Astrocyte (in vitro differentiated cells and primary cell): ENCODE measurements at regions not wholly inside any gene's neighbourhood (a gene's known extent, or its start where the extent isn't known, plus 50 kb on each side); places are given as distances from the start of the nearest gene placed in this dataset.

Experiments
- DNase-seq: peaks from one replicate; pipeline ENCODE4 v3.0.0-alpha.2; 2010; ENCODE audit warnings: low read depth
- FAIRE-seq: peaks from 2 replicates; lab custom pipeline; 2011; peaks lifted over from hg19 to GRCh38; lab: Jason Lieb, UNC
- H2AFZ ChIP-seq: 2 replicates; pipeline ENCODE4 v1.6.0; 2012; ENCODE audit warnings: low read depth, low read length, inconsistent platforms
- H3K27ac ChIP-seq: 2 replicates; pipeline ENCODE4 v1.5.1; 2011; ENCODE audit warnings: low read depth, low read length, inconsistent platforms
- H3K27me3 ChIP-seq: 2 replicates; pipeline ENCODE4 v1.6.0; 2011; ENCODE audit warnings: low read length, inconsistent platforms; ENCODE audit not compliant: insufficient read depth
- H3K36me3 ChIP-seq: 2 replicates; pipeline ENCODE4 v1.5.1; 2011; ENCODE audit warnings: low read length, inconsistent platforms; ENCODE audit not compliant: insufficient read depth
- H3K4me1 ChIP-seq: 2 replicates; pipeline ENCODE4 v1.5.1; 2011; ENCODE audit warnings: low read length, inconsistent platforms; ENCODE audit not compliant: insufficient read depth
- H3K4me2 ChIP-seq: 2 replicates; pipeline ENCODE4 v1.6.0; 2012; ENCODE audit warnings: low read length, inconsistent platforms
- H3K4me3 ChIP-seq: 2 replicates; pipeline ENCODE4 v1.5.1; 2011; ENCODE audit warnings: low read depth, mild to moderate bottlenecking, low read length, inconsistent platforms; ENCODE audit not compliant: insufficient read depth
- H3K79me2 ChIP-seq: 2 replicates; pipeline ENCODE4 v1.6.0; 2012; ENCODE audit warnings: mild to moderate bottlenecking, low read length, inconsistent platforms; ENCODE audit not compliant: insufficient read depth
- H3K9ac ChIP-seq: 2 replicates; pipeline ENCODE4 v1.6.0; 2012; ENCODE audit warnings: mild to moderate bottlenecking, low read length, inconsistent platforms
- H3K9me3 ChIP-seq: 2 replicates; pipeline ENCODE4 v1.5.1; 2012; ENCODE audit warnings: low read depth, mild to moderate bottlenecking, low read length, inconsistent platforms; ENCODE audit not compliant: insufficient read depth
- H4K20me1 ChIP-seq: 2 replicates; pipeline ENCODE4 v1.6.0; 2012; ENCODE audit warnings: low read length, inconsistent platforms; ENCODE audit not compliant: insufficient read depth
- H3K27ac Mint-ChIP-seq: one replicate; pipeline ENCODE4 v1.8.0; 2021; ENCODE audit warnings: mild to moderate bottlenecking, mixed read lengths; ENCODE audit not compliant: unreplicated experiment
- H3K27me3 Mint-ChIP-seq: one replicate; pipeline ENCODE4 v1.8.0; 2021; ENCODE audit warnings: low read depth, mixed read lengths; ENCODE audit not compliant: unreplicated experiment
- H3K36me3 Mint-ChIP-seq: one replicate; pipeline ENCODE4 v1.8.0; 2021; ENCODE audit warnings: low read depth, mixed read lengths; ENCODE audit not compliant: unreplicated experiment
- H3K4me1 Mint-ChIP-seq: one replicate; pipeline ENCODE4 v1.8.0; 2021; ENCODE audit warnings: low read depth, mixed read lengths; ENCODE audit not compliant: unreplicated experiment
- H3K4me3 Mint-ChIP-seq: one replicate; pipeline ENCODE4 v1.8.0; 2021; ENCODE audit warnings: mild to moderate bottlenecking, moderate library complexity, mixed read lengths; ENCODE audit not compliant: unreplicated experiment
- H3K9me3 Mint-ChIP-seq: one replicate; pipeline ENCODE4 v1.8.0; 2021; ENCODE audit warnings: mild to moderate bottlenecking, mixed read lengths; ENCODE audit not compliant: unreplicated experiment
- CTCF ChIP-seq: IDR thresholded peaks from 2 replicates; pipeline ENCODE4 v1.5.1; 2011; ENCODE audit warnings: low read depth, mild to moderate bottlenecking, inconsistent platforms, low read length, moderate library complexity; ENCODE audit not compliant: insufficient read depth
- EZH2 ChIP-seq: IDR thresholded peaks from 2 replicates; pipeline ENCODE4 v1.6.1; 2012; ENCODE audit warnings: mild to moderate bottlenecking, low read length, inconsistent platforms; ENCODE audit not compliant: insufficient read depth

- no peak overlapping the region for H2AFZ ChIP-seq
- no peaks in the 10 kb centered on the region for H3K9me3 ChIP-seq
- FAIRE-seq (no peak), DNase-seq (no peak)
- Mint-ChIP-seq H3K9me3 (no peaks in the 10 kb centered on the region), H3K36me3 (no peaks in the 10 kb centered on the region), H3K4me3 (no peak overlapping the region), H3K27ac (no peak overlapping the region), H3K27me3 (no peaks in the 10 kb centered on the region), H3K4me1 (no peaks in the 10 kb centered on the region)
- TF ChIP-seq CTCF (no peak), EZH2 (no peak)
- no peak overlapping the region for H3K9ac ChIP-seq
- H3K27ac ChIP-seq = no peak overlapping the region
- H3K27me3 ChIP-seq = no peaks in the 10 kb centered on the region
- H3K36me3 ChIP-seq = no peaks in the 10 kb centered on the region
- H3K79me2 ChIP-seq = no peaks in the 10 kb centered on the region
- no peaks in the 10 kb centered on the region for H3K4me1 ChIP-seq
- H3K4me2 ChIP-seq = no peak overlapping the region
- H4K20me1 ChIP-seq = no peaks in the 10 kb centered on the region
- H3K4me3 ChIP-seq = no peak overlapping the region
Measured at GRCh38 chr12:88880051-88880450, 299.8 kb upstream of the KITLG start.

- no peaks in the 10 kb centered on the region for H3K36me3 ChIP-seq
- H3K9ac ChIP-seq = no peak overlapping the region
- TF ChIP-seq CTCF = no peak
- no peak for TF ChIP-seq EZH2
- H3K27me3 ChIP-seq = no peaks in the 10 kb centered on the region
- no peak overlapping the region for H3K27ac Mint-ChIP-seq
- FAIRE-seq = no peak
- H3K4me1 ChIP-seq = no peaks in the 10 kb centered on the region
- H2AFZ ChIP-seq = no peak overlapping the region
- H3K36me3 Mint-ChIP-seq = no peaks in the 10 kb centered on the region
- no peaks in the 10 kb centered on the region for H3K27me3 Mint-ChIP-seq
- no peaks in the 10 kb centered on the region for H3K79me2 ChIP-seq
- H3K4me2 ChIP-seq = no peak overlapping the region
- H4K20me1 ChIP-seq = no peaks in the 10 kb centered on the region
- H3K27ac ChIP-seq = no peak overlapping the region
- H3K9me3 ChIP-seq = no peaks in the 10 kb centered on the region
- H3K4me1 Mint-ChIP-seq = no peaks in the 10 kb centered on the region
- DNase-seq = no peak
- no peak overlapping the region for H3K4me3 ChIP-seq
- H3K4me3 Mint-ChIP-seq = no peak overlapping the region
- H3K9me3 Mint-ChIP-seq = no peaks in the 10 kb centered on the region
Measured at GRCh38 chr12:88878295-88878694, 298.0 kb upstream of the KITLG start.

GRCh38 chr12:88876857-88877256 lies 296.6 kb upstream of the KITLG start:
- Mint-ChIP-seq H3K36me3 (no peaks in the 10 kb centered on the region), H3K4me1 (no peaks in the 10 kb centered on the region), H3K4me3 (no peak overlapping the region), H3K27ac (no peak overlapping the region), H3K27me3 (no peaks in the 10 kb centered on the region), H3K9me3 (no peaks in the 10 kb centered on the region)
- Histone ChIP-seq H2AFZ (no peak overlapping the region), H3K4me3 (no peak overlapping the region), H3K4me1 (no peaks in the 10 kb centered on the region), H3K27ac (no peak overlapping the region), H3K36me3 (no peaks in the 10 kb centered on the region), H3K27me3 (no peaks in the 10 kb centered on the region), H3K9me3 (no peaks in the 10 kb centered on the region), H3K79me2 (no peaks in the 10 kb centered on the region), H3K4me2 (no peak overlapping the region), H3K9ac (no peak overlapping the region), H4K20me1 (no peaks in the 10 kb centered on the region)
- TF ChIP-seq CTCF (no peak), EZH2 (no peak)
- DNase-seq = no peak
- no peak for FAIRE-seq
